Keratinocyte (primary cell): ENCODE measurements at regions not wholly inside any gene's neighbourhood (a gene's known extent, or its start where the extent isn't known, plus 50 kb on each side); places are given as distances from the start of the nearest gene placed in this dataset.

Experiments
- DNase-seq: peaks from one replicate; pipeline ENCODE4 v3.0.0-alpha.2; 2011; ENCODE audit warnings: low read depth, missing footprints, low spot score
- FAIRE-seq: peaks from 2 replicates; lab custom pipeline; 2011; peaks lifted over from hg19 to GRCh38; lab: Jason Lieb, UNC
- H2AFZ ChIP-seq: 2 replicates; pipeline ENCODE4 v1.6.0; 2012; ENCODE audit warnings: low read length, control low read depth, inconsistent platforms; ENCODE audit not compliant: control insufficient read depth
- H3K27ac ChIP-seq: 2 replicates; pipeline ENCODE4 v1.5.1; 2011; ENCODE audit warnings: low read length; ENCODE audit not compliant: control insufficient read depth, insufficient read depth
- H3K27me3 ChIP-seq: 3 replicates; pipeline ENCODE4 v1.6.0; 2011; ENCODE audit warnings: low read length; ENCODE audit not compliant: control insufficient read depth, insufficient read depth; ENCODE audit errors: extremely low read depth
- H3K36me3 ChIP-seq, 2 experiments: 2 replicates in 1 of 2; 3 replicates in 1 of 2; pipeline ENCODE4 v1.5.1; 2011; ENCODE audit warnings: low read length in 2 of 2, mild to moderate bottlenecking in 1 of 2; ENCODE audit not compliant: control insufficient read depth in 2 of 2, insufficient read depth in 2 of 2; ENCODE audit errors: extremely low read depth in 1 of 2
- H3K4me1 ChIP-seq: 3 replicates; pipeline ENCODE4 v1.5.1; 2011; ENCODE audit warnings: low read length; ENCODE audit not compliant: control insufficient read depth, insufficient read depth; ENCODE audit errors: extremely low read depth
- H3K4me2 ChIP-seq: 3 replicates; pipeline ENCODE4 v1.6.0; 2011; ENCODE audit warnings: low read depth, low read length; ENCODE audit not compliant: control insufficient read depth, insufficient read depth; ENCODE audit errors: extremely low read depth
- H3K4me3 ChIP-seq, 3 experiments: fragments of 200-600 bp in 1 of 3; sonication (generic) in 1 of 3; 2 replicates in 2 of 3; 3 replicates in 1 of 3; pipeline ENCODE4 v1.5.1; 2011 to 2016; ENCODE audit warnings: low read length in 3 of 3, mild to moderate bottlenecking in 3 of 3, control low read depth in 2 of 3, inconsistent platforms in 1 of 3, low read depth in 1 of 3, mixed read lengths in 1 of 3, mixed run types in 1 of 3, moderate library complexity in 1 of 3; ENCODE audit not compliant: control insufficient read depth in 2 of 3, insufficient read depth in 2 of 3; ENCODE audit errors: extremely low read depth in 1 of 3
- H3K79me2 ChIP-seq: 2 replicates; pipeline ENCODE4 v1.6.0; 2012; ENCODE audit warnings: low read length; ENCODE audit not compliant: control insufficient read depth, insufficient read depth
- H3K9ac ChIP-seq: 3 replicates; pipeline ENCODE4 v1.6.0; 2011; ENCODE audit warnings: low read length; ENCODE audit not compliant: control insufficient read depth, insufficient read depth; ENCODE audit errors: extremely low read depth
- H3K9me1 ChIP-seq: 3 replicates; pipeline ENCODE4 v1.6.0; 2011; ENCODE audit warnings: low read length; ENCODE audit not compliant: control insufficient read depth, insufficient read depth; ENCODE audit errors: extremely low read depth
- H3K9me3 ChIP-seq: 2 replicates; pipeline ENCODE4 v1.5.1; 2012; ENCODE audit warnings: low read depth, low read length; ENCODE audit not compliant: control insufficient read depth
- H4K20me1 ChIP-seq: 3 replicates; pipeline ENCODE4 v1.6.0; 2011; ENCODE audit warnings: low read length; ENCODE audit not compliant: control insufficient read depth, insufficient read depth; ENCODE audit errors: extremely low read depth
- CTCF ChIP-seq, 3 experiments: IDR thresholded peaks in 1 of 3; conservative IDR thresholded peaks in 1 of 3; optimal IDR thresholded peaks in 1 of 3; 2 replicates in 2 of 3; 3 replicates in 1 of 3; pipeline versions ENCODE3 to v1.5.1; 2011; ENCODE audit warnings: low read length in 3 of 3, mild to moderate bottlenecking in 3 of 3, moderate library complexity in 2 of 3, control low read depth in 1 of 3, inconsistent platforms in 1 of 3; ENCODE audit not compliant: insufficient read depth in 2 of 3; ENCODE audit errors: extremely low read depth in 1 of 3
- EZH2 ChIP-seq: IDR thresholded peaks from one replicate; pipeline ENCODE4 v1.6.1; 2012; ENCODE audit warnings: inconsistent platforms, mild to moderate bottlenecking, low read length, moderate library complexity
- dilution Hi-C: fragments of 300-500 bp; cut with MboI; formaldehyde crosslinking; loops from one replicate; pipeline ENCODE4 v1.7.0; 2020; ENCODE audit warnings: low sequenced_read_pairs; ENCODE audit not compliant: extremely low pct_ligation_motif_present

- H3K27me3 ChIP-seq = no peaks in the 10 kb centered on the region
- H4K20me1 ChIP-seq = no peaks in the 10 kb centered on the region
- H3K9ac ChIP-seq = no peak overlapping the region
- H3K4me3 ChIP-seq = no peak overlapping the region
- H3K9me3 ChIP-seq = no peaks in the 10 kb centered on the region
- no peak overlapping the region for H3K4me2 ChIP-seq
- H2AFZ ChIP-seq = no peak overlapping the region
- DNase-seq = no peak
- no peaks in the 10 kb centered on the region for H3K79me2 ChIP-seq
- dilution Hi-C loops = no loop called here
- H3K9me1 ChIP-seq = no peaks in the 10 kb centered on the region
- H3K27ac ChIP-seq = no peak overlapping the region
- no peak for FAIRE-seq
- TF ChIP-seq EZH2 (no peak), CTCF (optimal IDR thresholded peaks at IDR 0.05 in 1 of 3, IDR thresholded peaks at IDR 0.05 in 1 of 3, conservative IDR thresholded peaks at IDR 0.05 in 1 of 3; ENCODE audit: extremely low read depth in 1 of 3, insufficient read depth in 2 of 3, low read length in 3 of 3) (no peak)
- H3K36me3 ChIP-seq = no peaks in the 10 kb centered on the region
- no peaks in the 10 kb centered on the region for H3K4me1 ChIP-seq
Measured at GRCh38 chr5:112552791-112553190, 133.7 kb upstream of the EPB41L4A start.

- no peak for TF ChIP-seq EZH2
- H3K9me3 ChIP-seq = no peaks in the 10 kb centered on the region
- no peak for FAIRE-seq
- H4K20me1 ChIP-seq = no peaks in the 10 kb centered on the region
- H3K27me3 ChIP-seq = no peaks in the 10 kb centered on the region
- H2AFZ ChIP-seq = no peak overlapping the region
- no peak overlapping the region for H3K4me2 ChIP-seq
- no peak overlapping the region for H3K27ac ChIP-seq
- H3K36me3 ChIP-seq = no peaks in the 10 kb centered on the region
- no peak overlapping the region for H3K9ac ChIP-seq
- no peaks in the 10 kb centered on the region for H3K79me2 ChIP-seq
- H3K4me3 ChIP-seq = no peak overlapping the region
- no peak for DNase-seq
- dilution Hi-C loops = no loop called here
- no peaks in the 10 kb centered on the region for H3K9me1 ChIP-seq
- H3K4me1 ChIP-seq = no peaks in the 10 kb centered on the region
Measured at GRCh38 chr5:112554101-112554977, 135.3 kb upstream of the EPB41L4A start.
